Osteoblast (primary cell): ENCODE measurements at regions not wholly inside any gene's neighbourhood (a gene's known extent, or its start where the extent isn't known, plus 50 kb on each side); places are given as distances from the start of the nearest gene placed in this dataset.

Experiments
- DNase-seq: peaks from one replicate; pipeline ENCODE4 v3.0.0; 2011; ENCODE audit warnings: low spot score, mixed read lengths; ENCODE audit not compliant: insufficient read length; ENCODE audit errors: missing footprints
- H2AFZ ChIP-seq: 2 replicates; pipeline ENCODE4 v1.6.0; 2011; ENCODE audit warnings: mild to moderate bottlenecking, low read length
- H3K27ac ChIP-seq: 2 replicates; pipeline ENCODE4 v1.5.1; 2011; ENCODE audit warnings: mild to moderate bottlenecking, low read depth, low read length, moderate library complexity
- H3K27me3 ChIP-seq: 2 replicates; pipeline ENCODE4 v1.6.0; 2012; ENCODE audit warnings: mild to moderate bottlenecking, control low read depth, inconsistent platforms, low read length, moderate library complexity; ENCODE audit not compliant: insufficient read depth
- H3K36me3 ChIP-seq: 2 replicates; pipeline ENCODE4 v1.5.1; 2011; ENCODE audit warnings: mild to moderate bottlenecking, low read length, control low read depth, moderate library complexity; ENCODE audit not compliant: insufficient read depth
- H3K4me1 ChIP-seq: 2 replicates; pipeline ENCODE4 v1.5.1; 2011; ENCODE audit warnings: mild to moderate bottlenecking, low read length, control low read depth, moderate library complexity; ENCODE audit not compliant: insufficient read depth
- H3K4me2 ChIP-seq: 2 replicates; pipeline ENCODE4 v1.6.0; 2011; ENCODE audit warnings: mild to moderate bottlenecking, low read length; ENCODE audit not compliant: insufficient read depth
- H3K4me3 ChIP-seq: fragments of 200-600 bp; sonication (generic); 3 replicates; pipeline ENCODE4 v1.5.1; 2012; ENCODE audit warnings: mild to moderate bottlenecking, low read length, inconsistent platforms; ENCODE audit not compliant: insufficient read depth
- H3K79me2 ChIP-seq: 2 replicates; pipeline ENCODE4 v1.6.0; 2012; ENCODE audit warnings: mild to moderate bottlenecking, low read length, control low read depth, inconsistent platforms; ENCODE audit not compliant: insufficient read depth
- H3K9me3 ChIP-seq: 2 replicates; pipeline ENCODE4 v1.5.1; 2011; ENCODE audit warnings: low read depth, low read length, control low read depth
- H4K20me1 ChIP-seq: 2 replicates; pipeline ENCODE4 v1.6.0; 2012; ENCODE audit warnings: mild to moderate bottlenecking, low read length, control low read depth; ENCODE audit not compliant: insufficient read depth
- CTCF ChIP-seq: IDR thresholded peaks from 2 replicates; pipeline ENCODE4 v1.5.1; 2011; ENCODE audit warnings: mild to moderate bottlenecking, low read depth, low read length, moderate library complexity; ENCODE audit errors: extremely low read depth

GRCh38 chr3:126245811-126246727, 65.7 kb upstream of the ALDH1L1 start:
- Histone ChIP-seq H3K79me2 (no peaks in the 10 kb centered on the region), H3K9me3 (no peaks in the 10 kb centered on the region), H3K4me2 (no peak overlapping the region), H4K20me1 (no peaks in the 10 kb centered on the region), H3K27me3 (peaks cover 15% of the 10 kb centered on the region), H3K4me1 (no peaks in the 10 kb centered on the region), H3K36me3 (no peaks in the 10 kb centered on the region), H3K27ac (no peak overlapping the region), H3K4me3 (no peak overlapping the region), H2AFZ (no peak overlapping the region)
- peak; percentile 59 for TF ChIP-seq CTCF
- peak; percentile 78 for DNase-seq
